Neural progenitor cell (in vitro differentiated cells): ENCODE measurements at regions not wholly inside any gene's neighbourhood (a gene's known extent, or its start where the extent isn't known, plus 50 kb on each side); places are given as distances from the start of the nearest gene placed in this dataset.

Source experiments
- DNase-seq: peaks from one replicate; pipeline ENCODE4 v3.0.0-alpha.2; 2016; ENCODE audit warnings: low spot score
- H2AFZ ChIP-seq: fragments of 200-600 bp; sonication (generic); replicated peaks from 2 replicates; pipeline ENCODE4 v1.6.1; 2016; ENCODE audit warnings: antibody characterized with exemption
- H3F3A ChIP-seq: fragments of 200-600 bp; sonication (generic); 2 replicates; pipeline ENCODE4 v1.6.1; 2016; ENCODE audit warnings: antibody characterized with exemption, low read depth
- H3K27ac ChIP-seq: fragments of 200-600 bp; sonication (generic); 2 replicates; pipeline ENCODE4 v1.5.1; 2016; ENCODE audit warnings: mild to moderate bottlenecking
- H3K27me3 ChIP-seq: fragments of 200-600 bp; sonication (generic); 2 replicates; pipeline ENCODE4 v1.6.1; 2016; ENCODE audit warnings: mild to moderate bottlenecking, moderate library complexity
- H3K36me3 ChIP-seq: fragments of 200-600 bp; sonication (generic); 2 replicates; pipeline ENCODE4 v1.5.1; 2016
- H3K4me1 ChIP-seq: fragments of 200-600 bp; sonication (generic); 2 replicates; pipeline ENCODE4 v1.6.1; 2016; ENCODE audit warnings: mixed run types
- H3K4me2 ChIP-seq: fragments of 200-600 bp; sonication (generic); 2 replicates; pipeline ENCODE4 v1.6.1; 2016
- H3K4me3 ChIP-seq: fragments of 200-600 bp; sonication (generic); 2 replicates; pipeline ENCODE4 v1.5.1; 2016
- H3K79me2 ChIP-seq: fragments of 200-600 bp; sonication (generic); 2 replicates; pipeline ENCODE4 v1.6.1; 2016; ENCODE audit warnings: low read depth
- H3K9ac ChIP-seq: fragments of 200-600 bp; sonication (generic); 2 replicates; pipeline ENCODE4 v1.6.1; 2016
- H3K9me3 ChIP-seq: fragments of 200-600 bp; sonication (generic); 2 replicates; pipeline ENCODE4 v1.5.1; 2016; ENCODE audit warnings: low read depth
- H4K20me1 ChIP-seq: fragments of 200-600 bp; sonication (generic); 2 replicates; pipeline ENCODE4 v1.6.1; 2016; ENCODE audit warnings: low read depth
- H3K27ac Mint-ChIP-seq: 3 replicates; pipeline ENCODE4 v1.8.0; 2021; ENCODE audit warnings: mixed read lengths
- H3K27me3 Mint-ChIP-seq: 2 replicates; pipeline ENCODE4 v1.8.0; 2022; ENCODE audit warnings: low read depth, mild to moderate bottlenecking, inconsistent platforms, moderate library complexity, mixed read lengths; ENCODE audit not compliant: insufficient read depth
- H3K36me3 Mint-ChIP-seq: 3 replicates; pipeline ENCODE4 v1.8.0; 2021; ENCODE audit warnings: mixed read lengths
- H3K4me1 Mint-ChIP-seq: 3 replicates; pipeline ENCODE4 v1.8.0; 2021; ENCODE audit warnings: mixed read lengths
- H3K4me3 Mint-ChIP-seq: 3 replicates; pipeline ENCODE4 v1.8.0; 2021; ENCODE audit warnings: mild to moderate bottlenecking, moderate library complexity, mixed read lengths
- H3K9me3 Mint-ChIP-seq: 3 replicates; pipeline ENCODE4 v1.8.0; 2020; ENCODE audit warnings: mixed read lengths
- EZH2 ChIP-seq: fragments of 200-600 bp; sonication (generic); IDR thresholded peaks from 2 replicates; pipeline ENCODE4 v1.6.1; 2017; ENCODE audit warnings: antibody characterized with exemption, mild to moderate bottlenecking, moderate library complexity
- EZH2phosphoT487 ChIP-seq: fragments of 200-600 bp; sonication (generic); IDR thresholded peaks from 2 replicates; pipeline ENCODE4 v1.6.1; 2017; ENCODE audit warnings: antibody characterized with exemption
- TF ChIP-seq, protein P1 (sequence below): fragments of 200-600 bp; sonication (generic); IDR thresholded peaks from 2 replicates; pipeline ENCODE4 v1.5.1; 2017; ENCODE audit warnings: antibody characterized with exemption, mild to moderate bottlenecking

DNA sequence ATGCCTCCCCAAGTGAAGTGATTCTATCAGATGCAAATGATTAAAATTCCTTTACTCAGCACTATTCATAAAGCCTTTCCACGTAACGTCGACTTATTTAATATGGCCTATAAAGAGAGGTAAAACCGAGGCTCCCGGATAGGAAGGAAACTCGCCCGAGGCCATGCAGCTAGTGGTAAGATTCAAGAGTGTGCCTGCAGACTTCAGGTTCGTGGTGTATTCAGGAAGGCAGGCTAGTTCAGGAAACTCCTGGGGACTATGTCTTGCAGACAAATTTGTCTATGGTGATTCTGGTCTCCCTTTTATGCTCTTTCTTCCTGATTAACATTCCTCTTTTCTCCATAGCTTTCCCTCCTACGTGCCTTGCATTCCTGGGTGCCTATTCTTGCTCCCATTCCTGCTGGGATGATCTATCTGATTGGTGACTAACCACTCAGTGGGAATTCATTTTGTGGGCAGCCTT lies 150.7 kb downstream of the SST start:
- Histone ChIP-seq H3K79me2 (no peaks in the 10 kb centered on the region), H2AFZ (peak overlapping the region; percentile 47), H3K4me2 (peak overlapping the region; percentile 14), H3K4me1 (peaks cover 21% of the 10 kb centered on the region), H3K4me3 (no peak overlapping the region), H3F3A (peaks cover 18% of the 10 kb centered on the region), H3K9me3 (no peaks in the 10 kb centered on the region), H4K20me1 (no peaks in the 10 kb centered on the region), H3K36me3 (no peaks in the 10 kb centered on the region), H3K9ac (no peak overlapping the region), H3K27me3 (no peaks in the 10 kb centered on the region), H3K27ac (peak overlapping the region; percentile 22)
- Mint-ChIP-seq H3K27ac (peak overlapping the region; percentile 33), H3K27me3 (no peaks in the 10 kb centered on the region), H3K36me3 (no peaks in the 10 kb centered on the region), H3K4me1 (peaks cover 17% of the 10 kb centered on the region), H3K9me3 (peaks cover 3% of the 10 kb centered on the region), H3K4me3 (no peak overlapping the region)
- TF ChIP-seq EZH2phosphoT487: no peak
- TF ChIP-seq EZH2: no peak
- TF ChIP-seq, protein P1, sequence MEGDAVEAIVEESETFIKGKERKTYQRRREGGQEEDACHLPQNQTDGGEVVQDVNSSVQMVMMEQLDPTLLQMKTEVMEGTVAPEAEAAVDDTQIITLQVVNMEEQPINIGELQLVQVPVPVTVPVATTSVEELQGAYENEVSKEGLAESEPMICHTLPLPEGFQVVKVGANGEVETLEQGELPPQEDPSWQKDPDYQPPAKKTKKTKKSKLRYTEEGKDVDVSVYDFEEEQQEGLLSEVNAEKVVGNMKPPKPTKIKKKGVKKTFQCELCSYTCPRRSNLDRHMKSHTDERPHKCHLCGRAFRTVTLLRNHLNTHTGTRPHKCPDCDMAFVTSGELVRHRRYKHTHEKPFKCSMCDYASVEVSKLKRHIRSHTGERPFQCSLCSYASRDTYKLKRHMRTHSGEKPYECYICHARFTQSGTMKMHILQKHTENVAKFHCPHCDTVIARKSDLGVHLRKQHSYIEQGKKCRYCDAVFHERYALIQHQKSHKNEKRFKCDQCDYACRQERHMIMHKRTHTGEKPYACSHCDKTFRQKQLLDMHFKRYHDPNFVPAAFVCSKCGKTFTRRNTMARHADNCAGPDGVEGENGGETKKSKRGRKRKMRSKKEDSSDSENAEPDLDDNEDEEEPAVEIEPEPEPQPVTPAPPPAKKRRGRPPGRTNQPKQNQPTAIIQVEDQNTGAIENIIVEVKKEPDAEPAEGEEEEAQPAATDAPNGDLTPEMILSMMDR: no peak
- DNase-seq: peak; percentile 55

DNA sequence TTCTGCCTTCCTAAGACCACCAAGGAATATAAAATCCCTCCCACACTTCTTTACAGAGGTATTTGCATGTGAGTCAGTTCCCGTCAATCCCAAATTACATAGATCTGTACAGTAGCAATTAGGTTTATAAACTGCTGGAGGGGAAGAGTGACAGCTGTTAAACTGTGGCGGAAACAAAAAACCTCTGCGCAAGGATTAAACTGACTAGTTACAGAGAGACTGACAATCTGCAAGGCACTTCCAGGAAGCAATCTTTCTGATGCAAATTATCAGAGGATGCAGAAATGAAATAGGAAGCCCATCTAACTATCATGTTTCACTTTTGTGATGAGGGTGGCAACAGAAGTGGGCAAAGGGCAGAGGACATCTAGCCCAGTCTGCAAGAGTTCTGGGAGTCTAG lies 150.4 kb downstream of the RTP4 start:
- Mint-ChIP-seq H3K4me1 (peaks cover 17% of the 10 kb centered on the region), H3K27ac (no peak overlapping the region), H3K36me3 (no peaks in the 10 kb centered on the region), H3K4me3 (no peak overlapping the region), H3K27me3 (no peaks in the 10 kb centered on the region), H3K9me3 (peaks cover 3% of the 10 kb centered on the region)
- H3K4me2 ChIP-seq: peak overlapping the region; percentile 8
- H3K27me3 ChIP-seq: no peaks in the 10 kb centered on the region
- no peaks in the 10 kb centered on the region for H3K79me2 ChIP-seq
- H3K9ac ChIP-seq: no peak overlapping the region
- H4K20me1 ChIP-seq: no peaks in the 10 kb centered on the region
- no peak overlapping the region for H3K4me3 ChIP-seq
- H3K4me1 ChIP-seq: peaks cover 21% of the 10 kb centered on the region
- no peak for DNase-seq
- H3K27ac ChIP-seq: no peak overlapping the region
- H3K36me3 ChIP-seq: no peaks in the 10 kb centered on the region
- H2AFZ ChIP-seq: no peak overlapping the region
- TF ChIP-seq, protein P1: no peak
- TF ChIP-seq EZH2phosphoT487 (no peak), EZH2 (no peak)
- H3K9me3 ChIP-seq: no peaks in the 10 kb centered on the region
- H3F3A ChIP-seq: peaks cover 18% of the 10 kb centered on the region

DNA sequence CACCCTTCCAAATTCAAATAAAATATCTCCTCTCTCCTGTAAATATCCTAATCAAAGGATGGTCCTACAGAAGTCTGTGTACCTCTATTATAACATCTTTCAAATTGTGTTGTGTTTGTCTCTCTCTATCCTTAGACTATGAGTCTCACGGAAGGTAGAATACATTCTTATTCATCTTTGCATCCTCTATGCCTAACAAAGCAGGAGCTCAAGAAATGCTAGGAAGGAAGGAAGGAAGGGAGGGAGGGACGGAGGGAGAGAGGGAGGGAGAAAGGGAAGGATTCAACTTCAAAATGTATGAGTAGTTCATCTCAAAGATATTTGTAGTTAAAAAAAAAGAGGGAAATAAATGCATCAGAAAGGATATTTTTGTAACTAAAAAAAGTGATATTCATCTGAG lies 150.0 kb downstream of the RTP4 start:
- peak overlapping the region; percentile 8 for H3K4me2 ChIP-seq
- H3K79me2 ChIP-seq: no peaks in the 10 kb centered on the region
- Mint-ChIP-seq H3K4me3 (no peak overlapping the region), H3K27ac (no peak overlapping the region), H3K9me3 (peaks cover 3% of the 10 kb centered on the region), H3K36me3 (no peaks in the 10 kb centered on the region), H3K4me1 (peaks cover 17% of the 10 kb centered on the region), H3K27me3 (no peaks in the 10 kb centered on the region)
- no peak for DNase-seq
- H4K20me1 ChIP-seq: no peaks in the 10 kb centered on the region
- H3K4me3 ChIP-seq: no peak overlapping the region
- no peak for TF ChIP-seq EZH2phosphoT487
- TF ChIP-seq, protein P1: no peak
- no peak for TF ChIP-seq EZH2
- H3K9me3 ChIP-seq: no peaks in the 10 kb centered on the region
- no peak overlapping the region for H3K27ac ChIP-seq
- no peak overlapping the region for H3K9ac ChIP-seq
- H3K4me1 ChIP-seq: peaks cover 21% of the 10 kb centered on the region
- no peak overlapping the region for H2AFZ ChIP-seq
- H3K27me3 ChIP-seq: no peaks in the 10 kb centered on the region
- peaks cover 18% of the 10 kb centered on the region for H3F3A ChIP-seq
- H3K36me3 ChIP-seq: no peaks in the 10 kb centered on the region
